ENCODE measurements at regions not wholly inside any gene's neighbourhood (a gene's known extent, or its start where the extent isn't known, plus 50 kb on each side); places are given as distances from the start of the nearest gene placed in this dataset.

DNA sequence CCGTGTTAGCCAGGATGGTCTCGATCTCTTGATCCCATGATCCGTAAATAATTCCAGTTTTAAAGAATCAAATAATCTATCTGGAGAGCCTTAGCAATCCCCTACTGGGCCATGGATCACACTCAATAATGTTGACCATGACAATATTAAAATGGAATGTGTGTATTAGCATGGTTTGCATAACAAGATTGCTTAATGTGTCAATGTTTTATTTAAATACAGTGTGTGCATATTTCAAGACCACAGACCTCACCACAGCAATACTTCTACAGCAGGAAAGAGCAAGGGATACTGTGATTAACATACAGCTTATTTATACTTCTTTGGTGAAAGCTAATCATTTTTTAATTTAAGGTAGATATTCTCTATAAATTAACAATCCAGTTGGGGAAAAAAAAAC, 470.4 kb downstream of the TFAP2B start:
- no peaks in the 10 kb centered on the region for H3F3A ChIP-seq (ENCODE audit: insufficient read depth, low read length, poor library complexity, severe bottlenecking)
- H3K27ac ChIP-seq (ENCODE audit: low read length), result no peak overlapping the region
- no peak overlapping the region for H3K9ac ChIP-seq (ENCODE audit: low read length)
- no peaks in the 10 kb centered on the region for H3K36me3 ChIP-seq (ENCODE audit: insufficient read depth, low read length)
- H3K9me3 ChIP-seq (ENCODE audit: low read length), result no peaks in the 10 kb centered on the region
- no peaks in the 10 kb centered on the region for H3K9me2 ChIP-seq (ENCODE audit: insufficient read depth, low read length)
- no peaks in the 10 kb centered on the region for H3K79me2 ChIP-seq (replicated peaks; ENCODE audit: insufficient read depth, low read length)
- no peak overlapping the region for H2AFZ ChIP-seq (ENCODE audit: low read depth, low read length)
- H3K4me3 ChIP-seq (ENCODE audit: low read length), result no peak overlapping the region
- H3K27me3 ChIP-seq (ENCODE audit: insufficient read depth, low read depth, low read length), result no peaks in the 10 kb centered on the region
- no peak overlapping the region for H3K4me2 ChIP-seq (ENCODE audit: low read length)
- no peak for TF ChIP-seq RAD21 (conservative IDR thresholded peaks at IDR 0.05)
- TF ChIP-seq EP300 (conservative IDR thresholded peaks at IDR 0.05; ENCODE audit: poor library complexity, severe bottlenecking), result no peak
- no peak for TF ChIP-seq MXI1 (conservative IDR thresholded peaks at IDR 0.05; ENCODE audit: poor library complexity, severe bottlenecking)
- no peak for TF ChIP-seq POLR2AphosphoS5 (IDR thresholded peaks at IDR 0.05)
- no peak for TF ChIP-seq TAF1 (IDR thresholded peaks at IDR 0.05; ENCODE audit: low read depth)
- TF ChIP-seq, protein P1, sequence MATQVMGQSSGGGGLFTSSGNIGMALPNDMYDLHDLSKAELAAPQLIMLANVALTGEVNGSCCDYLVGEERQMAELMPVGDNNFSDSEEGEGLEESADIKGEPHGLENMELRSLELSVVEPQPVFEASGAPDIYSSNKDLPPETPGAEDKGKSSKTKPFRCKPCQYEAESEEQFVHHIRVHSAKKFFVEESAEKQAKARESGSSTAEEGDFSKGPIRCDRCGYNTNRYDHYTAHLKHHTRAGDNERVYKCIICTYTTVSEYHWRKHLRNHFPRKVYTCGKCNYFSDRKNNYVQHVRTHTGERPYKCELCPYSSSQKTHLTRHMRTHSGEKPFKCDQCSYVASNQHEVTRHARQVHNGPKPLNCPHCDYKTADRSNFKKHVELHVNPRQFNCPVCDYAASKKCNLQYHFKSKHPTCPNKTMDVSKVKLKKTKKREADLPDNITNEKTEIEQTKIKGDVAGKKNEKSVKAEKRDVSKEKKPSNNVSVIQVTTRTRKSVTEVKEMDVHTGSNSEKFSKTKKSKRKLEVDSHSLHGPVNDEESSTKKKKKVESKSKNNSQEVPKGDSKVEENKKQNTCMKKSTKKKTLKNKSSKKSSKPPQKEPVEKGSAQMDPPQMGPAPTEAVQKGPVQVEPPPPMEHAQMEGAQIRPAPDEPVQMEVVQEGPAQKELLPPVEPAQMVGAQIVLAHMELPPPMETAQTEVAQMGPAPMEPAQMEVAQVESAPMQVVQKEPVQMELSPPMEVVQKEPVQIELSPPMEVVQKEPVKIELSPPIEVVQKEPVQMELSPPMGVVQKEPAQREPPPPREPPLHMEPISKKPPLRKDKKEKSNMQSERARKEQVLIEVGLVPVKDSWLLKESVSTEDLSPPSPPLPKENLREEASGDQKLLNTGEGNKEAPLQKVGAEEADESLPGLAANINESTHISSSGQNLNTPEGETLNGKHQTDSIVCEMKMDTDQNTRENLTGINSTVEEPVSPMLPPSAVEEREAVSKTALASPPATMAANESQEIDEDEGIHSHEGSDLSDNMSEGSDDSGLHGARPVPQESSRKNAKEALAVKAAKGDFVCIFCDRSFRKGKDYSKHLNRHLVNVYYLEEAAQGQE (IDR thresholded peaks at IDR 0.05; ENCODE audit: borderline replicate concordance), result no peak
- TF ChIP-seq EZH2 (IDR thresholded peaks at IDR 0.05; ENCODE audit: borderline replicate concordance, insufficient read depth, low read length, poor library complexity, severe bottlenecking), result no peak
- no peak for TF ChIP-seq SMC3 (conservative IDR thresholded peaks at IDR 0.05; ENCODE audit: poor library complexity)
- TF ChIP-seq, protein P2, sequence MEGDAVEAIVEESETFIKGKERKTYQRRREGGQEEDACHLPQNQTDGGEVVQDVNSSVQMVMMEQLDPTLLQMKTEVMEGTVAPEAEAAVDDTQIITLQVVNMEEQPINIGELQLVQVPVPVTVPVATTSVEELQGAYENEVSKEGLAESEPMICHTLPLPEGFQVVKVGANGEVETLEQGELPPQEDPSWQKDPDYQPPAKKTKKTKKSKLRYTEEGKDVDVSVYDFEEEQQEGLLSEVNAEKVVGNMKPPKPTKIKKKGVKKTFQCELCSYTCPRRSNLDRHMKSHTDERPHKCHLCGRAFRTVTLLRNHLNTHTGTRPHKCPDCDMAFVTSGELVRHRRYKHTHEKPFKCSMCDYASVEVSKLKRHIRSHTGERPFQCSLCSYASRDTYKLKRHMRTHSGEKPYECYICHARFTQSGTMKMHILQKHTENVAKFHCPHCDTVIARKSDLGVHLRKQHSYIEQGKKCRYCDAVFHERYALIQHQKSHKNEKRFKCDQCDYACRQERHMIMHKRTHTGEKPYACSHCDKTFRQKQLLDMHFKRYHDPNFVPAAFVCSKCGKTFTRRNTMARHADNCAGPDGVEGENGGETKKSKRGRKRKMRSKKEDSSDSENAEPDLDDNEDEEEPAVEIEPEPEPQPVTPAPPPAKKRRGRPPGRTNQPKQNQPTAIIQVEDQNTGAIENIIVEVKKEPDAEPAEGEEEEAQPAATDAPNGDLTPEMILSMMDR (IDR thresholded peaks at IDR 0.05; ENCODE audit: poor library complexity, severe bottlenecking), result no peak
- no peaks in the 10 kb centered on the region for H4K20me1 ChIP-seq (ENCODE audit: insufficient read depth)

DNA sequence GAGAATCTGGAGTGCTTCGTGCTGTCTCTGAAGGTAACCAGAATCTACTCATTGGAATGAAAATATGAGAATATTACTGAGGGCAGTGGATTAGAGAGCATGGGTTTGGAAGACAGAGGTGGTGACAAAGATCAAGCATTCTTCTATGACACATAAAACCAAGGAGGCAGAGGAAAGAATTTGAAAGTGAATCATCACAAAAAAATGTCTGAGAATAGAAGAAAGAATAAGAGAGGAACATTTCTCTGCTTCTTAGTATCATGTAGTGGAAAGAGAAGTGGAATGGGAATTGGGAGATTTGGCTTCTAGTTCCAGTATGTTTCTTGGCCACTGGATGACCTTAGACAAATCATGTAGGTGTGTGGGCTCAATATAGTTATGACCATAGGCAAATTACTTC, 474.0 kb downstream of the TFAP2B start:
- H3K9ac ChIP-seq (ENCODE audit: low read length), result no peak overlapping the region

More for the DNA sequence above, 474.0 kb downstream of the TFAP2B start:
- Histone ChIP-seq H3K9me3 (ENCODE audit: low read length) (no peaks in the 10 kb centered on the region), H3K27ac (ENCODE audit: low read length) (no peak overlapping the region), H2AFZ (ENCODE audit: low read depth, low read length) (no peak overlapping the region), H3K79me2 (replicated peaks; ENCODE audit: insufficient read depth, low read length) (no peaks in the 10 kb centered on the region), H3K27me3 (ENCODE audit: insufficient read depth, low read depth, low read length) (no peaks in the 10 kb centered on the region), H3K4me3 (ENCODE audit: low read length) (no peak overlapping the region), H3F3A (ENCODE audit: insufficient read depth, low read length, poor library complexity, severe bottlenecking) (no peaks in the 10 kb centered on the region), H3K36me3 (ENCODE audit: insufficient read depth, low read length) (no peaks in the 10 kb centered on the region), H3K9me2 (ENCODE audit: insufficient read depth, low read length) (no peaks in the 10 kb centered on the region), H4K20me1 (ENCODE audit: insufficient read depth) (no peaks in the 10 kb centered on the region), H3K4me2 (ENCODE audit: low read length) (no peak overlapping the region)
- no peak for TF ChIP-seq SMC3 (conservative IDR thresholded peaks at IDR 0.05; ENCODE audit: poor library complexity)
- no peak for TF ChIP-seq TAF1 (IDR thresholded peaks at IDR 0.05; ENCODE audit: low read depth)
- TF ChIP-seq, protein P2 (IDR thresholded peaks at IDR 0.05; ENCODE audit: poor library complexity, severe bottlenecking), result no peak
- TF ChIP-seq POLR2AphosphoS5 (IDR thresholded peaks at IDR 0.05), result no peak
- no peak for TF ChIP-seq EZH2 (IDR thresholded peaks at IDR 0.05; ENCODE audit: borderline replicate concordance, insufficient read depth, low read length, poor library complexity, severe bottlenecking)

Measured in neural cell (in vitro differentiated cells).